ENCODE measurements at regions not wholly inside any gene's neighbourhood (a gene's known extent, or its start where the extent isn't known, plus 50 kb on each side); places are given as distances from the start of the nearest gene placed in this dataset.
"Not testable (repeated sequence)": the region's sequence is repeated elsewhere in the genome, so short reads cannot be mapped to it uniquely, and the experiment has no call there.

DNA sequence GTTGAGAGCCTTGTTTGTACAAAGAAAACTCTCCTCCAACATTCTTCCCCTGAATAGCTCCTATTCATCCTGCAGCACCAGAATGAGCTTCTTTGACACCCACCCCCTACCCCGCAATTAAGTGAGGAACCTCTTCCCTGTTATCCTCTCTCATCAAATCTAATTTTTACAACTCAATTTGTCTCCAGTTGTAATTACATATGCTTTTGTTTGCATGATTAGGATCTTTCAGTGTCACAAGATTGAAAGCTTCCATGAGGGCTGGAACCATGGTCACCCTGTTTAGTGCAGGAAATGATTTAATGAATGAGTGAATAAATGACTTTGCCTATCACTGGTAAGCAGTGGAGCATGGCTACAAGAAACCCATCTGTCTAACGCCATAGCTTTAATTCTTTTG lies 334.6 kb upstream of the KLHL29 start:
- H3K9me3 ChIP-seq (ENCODE audit: insufficient read depth, low read length) = no peaks in the 10 kb centered on the region
- no peaks in the 10 kb centered on the region for H3K4me1 ChIP-seq (ENCODE audit: low read length)
- no peaks in the 10 kb centered on the region for H3K79me2 ChIP-seq (ENCODE audit: low read length)
- TF ChIP-seq EZH2phosphoT487 (IDR thresholded peaks at IDR 0.05; ENCODE audit: low read depth) (no peak), CTCF (IDR thresholded peaks at IDR 0.05; ENCODE audit: low read depth, low read length) (no peak)
- peaks cover 7% of the 10 kb centered on the region; the same call in 1 of the 2 replicates for H3K27me3 ChIP-seq (ENCODE audit: low read depth, low read length)
- H3K4me2 ChIP-seq (ENCODE audit: low read length) = no peak overlapping the region
- no peak overlapping the region for H3K4me3 ChIP-seq (ENCODE audit: low read length)
- H4K20me1 ChIP-seq (ENCODE audit: insufficient read depth, low read length) = no peaks in the 10 kb centered on the region
- no peaks in the 10 kb centered on the region for H3K36me3 ChIP-seq (replicated peaks; ENCODE audit: low read depth, low read length)
- no peak overlapping the region for H3K9ac ChIP-seq (ENCODE audit: low read length)
- no peak overlapping the region for H3K27ac ChIP-seq (ENCODE audit: low read length)
- H2AFZ ChIP-seq (ENCODE audit: low read depth, low read length) = no peak overlapping the region

DNA sequence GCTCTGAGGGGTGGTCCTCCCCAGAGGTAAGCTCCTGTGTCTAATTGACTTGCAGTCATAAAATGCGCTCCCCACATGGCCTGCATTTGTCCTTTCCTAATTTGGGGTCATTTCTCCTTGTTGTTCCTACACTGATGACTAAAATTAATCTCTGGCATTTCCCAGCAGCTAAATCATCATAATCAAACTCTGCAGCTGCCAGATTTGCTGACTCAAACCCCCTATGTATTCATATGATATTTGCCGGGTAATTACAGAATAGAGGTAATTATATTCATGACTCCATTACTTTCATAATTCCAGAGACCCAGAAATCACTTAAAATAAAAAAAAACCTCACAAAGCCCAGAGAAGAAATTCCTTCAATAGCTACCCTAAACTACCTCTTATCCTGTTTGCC lies 331.4 kb upstream of the KLHL29 start:
- Histone ChIP-seq H3K9me3 (ENCODE audit: insufficient read depth, low read length) (no peaks in the 10 kb centered on the region), H3K27ac (ENCODE audit: low read length) (no peak overlapping the region), H3K27me3 (ENCODE audit: low read depth, low read length) (peaks cover 7% of the 10 kb centered on the region; the same call in 1 of the 2 replicates), H3K4me3 (ENCODE audit: low read length) (no peak overlapping the region), H3K4me2 (ENCODE audit: low read length) (no peak overlapping the region), H3K79me2 (ENCODE audit: low read length) (no peaks in the 10 kb centered on the region), H2AFZ (ENCODE audit: low read depth, low read length) (no peak overlapping the region), H3K4me1 (ENCODE audit: low read length) (no peaks in the 10 kb centered on the region), H3K9ac (ENCODE audit: low read length) (no peak overlapping the region), H3K36me3 (replicated peaks; ENCODE audit: low read depth, low read length) (no peaks in the 10 kb centered on the region), H4K20me1 (ENCODE audit: insufficient read depth, low read length) (no peaks in the 10 kb centered on the region)
- TF ChIP-seq CTCF (IDR thresholded peaks at IDR 0.05; ENCODE audit: low read depth, low read length) (no peak), EZH2phosphoT487 (IDR thresholded peaks at IDR 0.05; ENCODE audit: low read depth) (no peak)

- Histone ChIP-seq H3K79me2 (ENCODE audit: low read length) (no peaks in the 10 kb centered on the region), H3K4me1 (ENCODE audit: low read length) (no peaks in the 10 kb centered on the region), H3K4me3 (ENCODE audit: low read length) (no peak overlapping the region), H3K9ac (ENCODE audit: low read length) (no peak overlapping the region), H3K36me3 (replicated peaks; ENCODE audit: low read depth, low read length) (no peaks in the 10 kb centered on the region), H3K9me3 (ENCODE audit: insufficient read depth, low read length) (no peaks in the 10 kb centered on the region), H4K20me1 (ENCODE audit: insufficient read depth, low read length) (no peaks in the 10 kb centered on the region), H3K27me3 (ENCODE audit: low read depth, low read length) (peaks cover 4% of the 10 kb centered on the region; the same call in 1 of the 2 replicates), H3K27ac (ENCODE audit: low read length) (no peak overlapping the region), H2AFZ (ENCODE audit: low read depth, low read length) (no peak overlapping the region), H3K4me2 (ENCODE audit: low read length) (no peak overlapping the region)
- TF ChIP-seq CTCF (IDR thresholded peaks at IDR 0.05; ENCODE audit: low read depth, low read length) (no peak), EZH2phosphoT487 (IDR thresholded peaks at IDR 0.05; ENCODE audit: low read depth) (no peak)
Measured at GRCh38 chr2:23055251-23055650, 329.7 kb upstream of the KLHL29 start.

DNA sequence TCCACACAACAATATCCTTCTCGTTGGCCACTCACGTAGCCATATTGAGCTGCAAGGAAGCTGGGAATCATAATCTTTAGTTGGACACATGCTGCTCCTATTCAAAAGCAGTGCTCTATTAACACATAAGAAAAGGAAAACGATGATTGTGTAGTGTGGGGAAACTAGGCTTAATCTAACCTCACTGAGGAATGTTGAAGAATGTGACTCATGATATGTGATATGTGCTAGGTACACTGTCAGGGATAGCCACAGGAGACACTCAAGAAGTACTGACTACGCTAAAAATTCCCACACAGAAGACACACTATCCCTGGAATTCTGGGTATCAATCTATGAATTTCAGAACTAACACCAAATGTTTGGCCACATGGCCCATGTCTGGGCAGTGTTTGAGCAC lies 328.1 kb upstream of the KLHL29 start:
- H3K4me3 ChIP-seq (ENCODE audit: low read length); H4K20me1 ChIP-seq (ENCODE audit: insufficient read depth, low read length); H3K9ac ChIP-seq (ENCODE audit: low read length); H3K27ac ChIP-seq (ENCODE audit: low read length); H3K27me3 ChIP-seq (ENCODE audit: low read depth, low read length); H3K36me3 ChIP-seq (replicated peaks; ENCODE audit: low read depth, low read length); H3K4me2 ChIP-seq (ENCODE audit: low read length); H2AFZ ChIP-seq (ENCODE audit: low read depth, low read length); H3K79me2 ChIP-seq (ENCODE audit: low read length); H3K9me3 ChIP-seq (ENCODE audit: insufficient read depth, low read length); H3K4me1 ChIP-seq (ENCODE audit: low read length): not testable (repeated sequence)

DNA sequence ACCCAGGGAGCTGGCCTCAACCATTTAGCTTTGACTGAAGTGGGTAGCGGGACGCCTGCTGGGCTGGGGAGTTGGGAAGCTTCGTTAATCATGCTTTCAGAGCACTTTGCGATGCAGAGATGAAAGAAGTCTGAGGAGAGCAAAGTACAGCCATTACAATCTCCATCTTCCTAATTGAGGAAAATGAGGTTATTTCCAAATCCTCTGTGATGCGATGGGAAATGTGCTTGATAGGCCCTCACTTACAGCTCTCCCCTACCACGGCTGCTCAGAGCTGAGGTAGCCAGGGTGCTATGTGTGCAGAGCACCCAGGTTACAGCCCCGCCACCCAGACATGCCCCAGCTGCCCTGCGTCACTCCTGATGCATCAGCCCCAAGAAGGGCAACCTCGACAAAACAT lies 326.5 kb upstream of the KLHL29 start:
- Histone ChIP-seq H3K79me2 (ENCODE audit: low read length) (no peaks in the 10 kb centered on the region), H3K4me2 (ENCODE audit: low read length) (no peak overlapping the region), H3K27ac (ENCODE audit: low read length) (no peak overlapping the region), H3K36me3 (replicated peaks; ENCODE audit: low read depth, low read length) (no peaks in the 10 kb centered on the region), H3K9ac (ENCODE audit: low read length) (no peak overlapping the region), H3K4me3 (ENCODE audit: low read length) (no peak overlapping the region), H2AFZ (ENCODE audit: low read depth, low read length) (no peak overlapping the region), H3K27me3 (ENCODE audit: low read depth, low read length) (peaks cover 4% of the 10 kb centered on the region; the same call in 1 of the 2 replicates), H4K20me1 (ENCODE audit: insufficient read depth, low read length) (no peaks in the 10 kb centered on the region), H3K4me1 (ENCODE audit: low read length) (no peaks in the 10 kb centered on the region), H3K9me3 (ENCODE audit: insufficient read depth, low read length) (no peaks in the 10 kb centered on the region)
- TF ChIP-seq EZH2phosphoT487 (IDR thresholded peaks at IDR 0.05; ENCODE audit: low read depth) (no peak), CTCF (IDR thresholded peaks at IDR 0.05; ENCODE audit: low read depth, low read length) (no peak)
